C1 segment of cervical spinal cord (tissue), 14 donors: ENCODE measurements at regions not wholly inside any gene's neighbourhood (a gene's known extent, or its start where the extent isn't known, plus 50 kb on each side); places are given as distances from the start of the nearest gene placed in this dataset.

Experiments used
- DNase-seq, 14 donors: peaks; one replicate each; lab custom pipeline; 2025; lab: John Stamatoyannopoulos, UW

DNA sequence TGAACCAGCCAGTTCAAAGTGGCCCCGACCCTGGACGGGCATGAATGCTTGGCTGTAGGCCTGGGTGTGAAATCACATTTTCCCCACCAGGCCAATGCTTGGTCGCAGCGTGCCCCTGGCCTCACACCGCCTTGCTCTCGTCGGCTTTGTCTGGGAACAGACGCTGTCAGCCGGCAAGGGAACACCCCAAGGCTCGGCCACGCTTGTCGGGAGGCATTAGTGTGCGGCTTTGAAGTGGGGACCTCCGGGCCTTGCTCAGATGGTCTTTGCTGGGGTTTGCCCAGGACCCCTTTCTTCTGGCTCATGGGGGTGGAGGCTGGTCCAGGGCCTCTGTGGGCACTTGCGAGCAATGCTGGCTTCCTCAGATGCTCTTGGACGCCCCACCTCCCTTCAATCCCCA, 79.1 kb downstream of the INHBB start:
- no peak for DNase-seq

DNA sequence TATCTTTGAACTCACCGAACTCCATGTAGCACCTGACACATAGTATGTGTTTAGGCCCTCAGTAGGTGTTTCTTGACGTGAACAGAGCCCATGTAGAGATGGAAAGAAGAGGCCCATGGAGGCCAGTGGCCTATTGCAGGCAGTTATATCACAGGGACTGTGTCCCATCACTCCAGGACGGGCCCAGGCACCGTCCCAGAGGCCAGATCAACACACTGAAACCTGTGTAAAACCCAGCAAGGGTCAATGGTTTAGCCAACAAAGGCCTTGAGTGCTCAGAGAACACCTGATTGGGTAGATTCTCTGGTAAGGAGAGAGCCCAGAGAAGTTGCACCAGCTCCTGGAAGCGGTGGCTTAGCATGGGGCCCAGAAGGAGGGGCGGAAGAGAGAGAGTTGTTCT, 82.8 kb downstream of the INHBB start:
- no peak for DNase-seq

DNA sequence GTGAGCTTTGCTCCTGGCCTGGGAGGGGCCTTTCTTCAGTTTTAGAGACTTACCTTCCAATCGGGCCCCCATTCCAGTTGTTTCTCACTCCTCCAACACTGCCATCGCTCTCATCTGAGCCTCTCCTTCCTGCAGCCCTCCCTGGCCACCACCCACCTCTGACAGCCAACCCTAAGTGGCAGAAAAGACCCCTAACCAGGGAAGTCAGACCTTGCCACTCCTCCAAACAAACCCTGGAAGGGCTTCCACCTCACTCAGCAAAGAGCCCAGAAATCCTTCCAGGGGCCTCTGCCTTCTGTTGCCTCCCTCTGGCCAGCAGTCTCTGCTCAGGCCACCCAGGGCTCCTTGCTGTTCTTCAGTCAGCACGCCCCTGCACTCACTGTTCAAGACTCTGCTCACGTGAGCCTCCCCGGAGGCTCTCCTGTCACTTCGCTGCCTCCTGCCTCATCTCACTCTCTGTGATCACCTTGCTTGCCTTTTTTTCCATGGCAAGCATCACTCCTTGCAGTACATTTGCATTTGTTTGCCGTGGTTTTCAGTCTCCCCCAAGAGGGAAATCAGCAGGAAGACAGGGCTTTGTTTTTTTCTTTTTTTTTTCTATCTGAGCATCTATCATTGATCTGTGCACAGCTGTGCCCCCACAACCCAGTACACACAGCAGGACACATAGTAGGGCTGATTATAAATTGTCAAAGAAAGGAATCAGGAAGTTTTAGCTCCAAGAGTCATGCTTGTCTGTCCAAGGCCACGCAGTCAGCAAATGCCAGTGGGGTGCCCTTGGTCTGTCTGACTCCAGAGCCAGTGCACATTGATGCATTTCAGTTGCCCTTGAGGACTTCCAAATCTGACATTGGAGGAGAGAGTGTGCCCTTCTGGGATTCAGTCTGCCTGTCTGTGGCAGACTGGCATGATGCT, 83.9 kb downstream of the INHBB start:
- no peak for DNase-seq

DNA sequence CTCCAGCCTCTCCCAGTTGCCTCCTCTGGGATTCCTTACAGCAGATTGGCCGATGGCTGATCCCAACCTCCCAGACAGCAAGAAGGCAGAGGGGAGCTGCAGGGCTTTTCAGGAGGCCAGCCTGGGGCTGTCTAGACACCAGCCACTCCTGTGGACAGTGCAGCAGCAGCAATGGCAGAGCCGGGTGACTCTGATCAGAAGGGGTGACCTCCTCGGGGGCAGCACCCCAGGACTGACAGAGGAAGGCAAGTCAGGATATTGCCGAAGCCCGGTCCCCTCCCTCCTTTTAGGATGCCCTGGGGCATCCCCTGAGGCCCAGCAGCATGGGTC, 84.5 kb downstream of the INHBB start:
- DNase-seq = no peak

DNA sequence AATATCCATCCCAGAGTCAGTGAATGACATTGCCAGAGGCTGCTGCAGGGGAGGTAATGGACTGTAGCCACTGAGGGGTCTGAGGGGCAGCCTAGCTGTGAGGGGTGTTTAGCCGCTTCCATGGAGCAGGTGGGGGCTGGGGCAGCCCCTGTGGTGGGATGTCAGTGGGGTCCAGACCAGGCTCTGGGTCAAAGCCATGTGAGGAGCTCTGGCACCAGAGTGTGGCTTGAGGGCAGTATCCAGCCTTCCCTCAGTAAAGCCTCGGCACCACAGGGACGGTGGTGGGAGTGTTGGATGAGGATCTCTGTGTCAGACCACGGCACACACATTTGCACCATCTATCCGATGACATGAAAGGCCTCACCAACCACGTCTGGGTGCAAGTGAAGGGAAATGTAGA, 85.0 kb downstream of the INHBB start:
- DNase-seq = no peak

DNA sequence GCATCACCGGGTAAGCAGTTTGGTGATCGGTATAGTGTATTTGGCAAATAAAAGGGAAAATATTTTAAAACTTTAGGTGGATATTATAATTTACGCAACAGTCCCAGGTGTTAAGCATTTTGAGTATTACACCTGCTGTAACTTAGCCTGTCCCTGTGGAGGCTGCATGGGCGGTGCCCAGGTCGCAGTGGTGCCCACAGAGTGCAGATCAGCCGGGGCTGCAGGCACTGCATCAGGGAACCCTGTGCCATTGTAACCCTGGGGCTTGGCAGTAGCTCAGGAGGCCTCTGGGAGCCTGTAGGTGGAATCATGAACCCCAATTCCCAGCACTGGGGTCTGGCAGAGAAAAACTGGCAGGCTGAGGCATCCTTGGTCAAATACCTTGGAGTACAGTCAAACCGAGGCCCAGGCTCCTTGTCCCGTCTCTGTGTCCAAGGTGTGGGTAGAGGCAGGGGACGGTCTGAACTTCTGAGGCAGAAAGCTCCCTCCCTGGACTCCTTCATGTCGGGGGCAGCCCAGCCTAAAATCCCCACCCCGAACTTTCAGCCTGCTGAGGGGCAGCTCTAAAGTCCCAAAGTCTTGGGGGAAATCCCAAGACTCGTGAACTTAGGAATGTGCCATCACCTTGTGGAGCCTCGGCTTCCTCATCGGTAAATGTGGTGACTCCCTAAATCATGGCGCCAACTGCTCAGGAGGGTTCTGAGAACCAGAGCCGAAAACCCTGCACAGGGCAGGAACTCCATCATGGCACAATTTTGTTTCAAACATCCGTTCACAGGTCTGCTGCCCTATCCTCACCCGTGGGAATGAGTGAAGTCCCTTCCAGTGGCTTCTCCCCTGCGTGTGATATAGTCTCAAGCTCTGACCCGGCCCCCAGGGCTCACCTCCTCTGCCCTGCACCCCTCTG, 85.7 kb downstream of the INHBB start:
- no peak for DNase-seq

DNA sequence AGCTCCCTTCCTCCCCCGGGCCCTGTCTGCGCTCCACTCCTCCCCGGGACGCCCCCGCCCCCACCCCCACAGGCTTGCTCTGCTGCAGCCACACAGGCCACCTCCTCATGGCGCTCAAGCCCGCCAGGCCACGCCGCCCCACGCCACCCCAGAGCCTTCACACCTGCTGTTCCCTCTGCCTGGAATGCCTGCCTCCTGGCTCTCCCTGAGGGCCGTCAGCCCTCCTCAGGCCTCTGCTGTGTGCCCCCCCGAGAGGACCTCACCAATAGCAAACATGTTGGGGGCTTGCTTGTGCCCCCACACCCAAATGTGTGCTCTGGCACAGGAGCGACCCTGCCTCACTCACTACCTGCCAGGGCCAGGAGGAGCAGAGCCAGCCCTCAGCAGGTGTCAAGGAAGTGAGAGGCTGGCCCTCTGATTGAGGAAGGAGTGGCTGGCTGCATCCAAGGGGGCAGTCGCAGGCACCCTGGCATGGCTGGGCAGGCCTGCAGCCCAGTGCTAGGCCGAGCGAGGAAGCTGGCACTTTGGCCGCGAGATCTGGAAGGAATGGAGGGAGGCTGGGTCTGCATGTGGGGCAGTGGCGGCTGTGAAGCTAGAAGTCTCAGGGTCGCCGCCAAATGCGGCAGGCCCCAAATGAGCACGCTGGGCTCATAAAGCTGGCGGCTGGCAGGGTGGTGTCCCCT, 86.5 kb downstream of the INHBB start:
- no peak for DNase-seq

DNA sequence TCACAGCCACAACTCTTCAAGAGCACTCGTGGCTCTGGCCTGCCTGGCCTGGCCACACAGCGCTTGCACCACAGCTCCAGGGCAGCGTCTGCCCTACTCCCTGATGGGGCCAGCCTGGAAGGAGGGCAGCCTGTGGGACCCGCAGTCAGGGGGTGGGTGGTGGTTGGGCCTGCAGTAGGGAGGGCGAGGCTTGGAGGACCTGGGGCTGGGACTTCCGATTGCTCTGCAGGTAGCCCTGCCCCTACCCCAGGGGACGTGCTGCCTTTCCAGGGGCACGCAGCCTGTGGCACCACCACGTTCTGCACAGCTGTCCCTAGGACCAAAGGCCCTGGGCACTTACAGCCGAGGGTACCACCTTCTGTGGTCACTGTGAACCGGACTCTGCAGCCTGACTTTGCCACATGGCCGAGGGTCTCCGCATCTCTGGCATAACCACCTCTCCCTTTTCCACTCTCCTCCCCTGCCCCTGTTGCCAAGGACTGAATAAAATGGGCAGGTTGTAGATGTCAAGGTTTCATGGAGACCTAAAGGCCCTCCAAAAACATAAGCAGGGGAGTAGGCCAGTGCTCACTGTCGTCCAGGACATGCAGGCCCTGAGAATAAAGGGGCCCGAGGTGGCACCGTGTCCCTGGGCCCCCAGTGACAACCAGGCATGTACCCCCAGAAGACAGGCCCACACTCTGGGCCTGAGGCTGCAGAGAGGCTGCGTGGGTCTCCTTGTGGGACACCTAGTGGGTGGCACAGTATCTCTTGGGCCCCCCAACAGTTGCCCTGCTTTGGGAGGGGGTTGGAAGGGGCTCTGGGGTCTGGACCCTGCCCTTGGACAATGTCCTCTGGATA, 87.3 kb downstream of the INHBB start:
- DNase-seq = no peak

DNA sequence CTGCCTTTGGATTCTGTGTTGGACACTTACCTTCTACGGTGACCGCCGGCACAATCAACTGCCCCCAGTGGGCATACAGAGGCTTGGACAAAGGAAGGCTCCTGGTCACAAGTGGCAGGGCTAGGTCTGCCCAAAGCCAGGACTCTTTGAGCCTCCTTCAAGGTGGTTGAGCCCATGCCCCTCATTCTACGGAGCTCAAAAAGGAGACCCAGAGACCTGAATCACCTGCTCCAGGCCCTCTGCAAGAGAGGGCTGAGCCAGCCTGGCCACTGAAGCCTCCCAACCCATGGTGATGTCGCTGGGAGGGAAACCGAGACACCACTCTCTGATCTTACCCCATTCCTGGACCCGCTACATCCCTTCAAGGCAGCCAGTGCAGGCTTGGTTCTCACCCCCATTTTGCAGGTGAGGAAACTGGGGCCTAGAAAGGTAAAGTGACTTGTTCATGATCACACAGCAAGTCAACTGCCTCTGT, 87.9 kb downstream of the INHBB start:
- no peak for DNase-seq

DNA sequence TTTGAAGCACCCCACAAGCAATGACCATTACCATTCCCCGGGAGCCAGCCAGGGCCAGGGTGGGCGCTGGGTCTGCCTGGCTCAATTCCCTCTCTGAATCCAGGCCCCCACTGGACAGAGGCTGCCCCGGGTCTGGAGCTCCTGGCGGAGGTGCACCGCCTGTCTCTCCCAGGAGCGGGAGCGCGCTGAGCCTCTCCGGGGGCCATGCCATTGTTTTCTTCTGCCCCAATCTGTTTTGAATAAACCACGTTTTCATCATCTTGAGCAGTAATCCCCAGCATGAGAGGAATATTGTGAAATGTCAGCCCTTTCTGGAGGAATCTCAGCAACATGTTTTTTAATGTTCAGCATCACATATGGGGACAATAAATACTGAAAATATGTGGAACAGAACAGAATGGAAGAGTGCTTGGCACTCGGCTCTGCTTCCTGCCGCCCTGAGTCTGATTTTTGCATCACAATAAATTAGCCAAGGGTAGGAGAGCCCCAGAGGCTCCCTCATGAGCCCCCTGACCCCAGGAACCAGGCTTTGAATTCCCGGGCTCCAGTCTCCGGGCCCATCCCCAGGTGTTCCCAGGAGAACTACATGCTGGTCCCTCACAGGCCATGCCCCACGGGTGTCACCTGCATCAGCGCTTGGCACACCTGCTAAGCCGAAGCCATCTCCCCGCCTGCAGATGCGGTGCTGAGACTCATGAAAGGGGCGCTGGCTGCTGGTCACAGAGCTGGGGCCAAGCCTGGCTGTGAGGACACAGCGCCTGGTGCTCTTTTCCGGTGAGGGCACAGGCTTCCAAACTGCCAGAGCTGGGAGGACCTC, 88.8 kb downstream of the INHBB start:
- DNase-seq = no peak

DNA sequence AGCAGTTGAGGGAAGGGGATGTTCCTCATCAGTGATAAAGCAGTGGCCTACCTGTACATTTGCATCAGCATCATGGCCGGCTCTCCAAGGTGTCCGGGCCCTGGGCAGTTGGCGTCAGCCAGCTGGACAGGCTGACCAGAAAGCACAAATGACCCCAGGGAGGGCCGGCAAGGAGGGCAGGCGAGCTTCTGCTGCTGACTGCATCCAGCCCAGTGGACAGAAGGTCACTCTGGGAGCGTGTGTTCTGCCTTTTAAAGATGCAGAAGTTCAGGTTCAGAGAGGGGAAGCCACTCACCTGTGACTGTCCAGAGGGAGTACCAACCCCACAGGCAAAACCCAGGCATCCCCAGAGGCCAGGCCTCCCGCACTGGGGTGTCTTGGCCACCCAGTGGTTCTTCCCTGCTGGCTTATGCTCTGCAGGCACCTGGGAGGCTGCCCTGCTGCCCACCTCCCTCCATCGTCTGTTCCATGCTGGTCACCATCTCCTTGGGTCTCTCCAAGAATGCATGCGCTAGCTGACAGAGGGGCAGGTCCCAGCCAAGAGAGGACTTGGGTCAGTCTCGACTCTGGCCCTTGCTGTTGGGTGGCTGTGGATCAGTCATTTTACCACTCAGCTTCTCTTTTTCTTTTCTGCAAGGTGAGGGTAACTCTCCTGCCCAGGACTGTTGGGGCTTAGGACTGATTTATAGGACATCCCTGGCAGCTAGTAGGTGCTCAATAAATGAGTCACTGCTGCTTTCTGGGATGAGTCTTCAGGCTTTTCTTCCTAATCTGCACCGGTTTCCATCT, 89.9 kb downstream of the INHBB start:
- no peak for DNase-seq

DNA sequence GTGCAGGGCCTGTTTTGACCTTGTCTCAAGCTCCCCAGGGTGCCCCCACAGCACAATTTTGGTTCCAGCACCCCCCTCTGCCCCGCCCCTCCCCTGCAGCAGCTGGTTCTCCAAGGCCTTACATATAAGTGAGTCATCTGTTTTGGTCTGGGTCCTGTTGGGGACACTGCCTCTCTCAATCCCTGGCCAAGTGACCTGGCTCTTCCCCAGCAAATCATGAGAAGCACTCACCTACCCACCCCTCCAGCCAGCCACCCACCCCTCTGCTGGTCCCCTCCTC, 90.5 kb downstream of the INHBB start:
- DNase-seq = no peak

DNA sequence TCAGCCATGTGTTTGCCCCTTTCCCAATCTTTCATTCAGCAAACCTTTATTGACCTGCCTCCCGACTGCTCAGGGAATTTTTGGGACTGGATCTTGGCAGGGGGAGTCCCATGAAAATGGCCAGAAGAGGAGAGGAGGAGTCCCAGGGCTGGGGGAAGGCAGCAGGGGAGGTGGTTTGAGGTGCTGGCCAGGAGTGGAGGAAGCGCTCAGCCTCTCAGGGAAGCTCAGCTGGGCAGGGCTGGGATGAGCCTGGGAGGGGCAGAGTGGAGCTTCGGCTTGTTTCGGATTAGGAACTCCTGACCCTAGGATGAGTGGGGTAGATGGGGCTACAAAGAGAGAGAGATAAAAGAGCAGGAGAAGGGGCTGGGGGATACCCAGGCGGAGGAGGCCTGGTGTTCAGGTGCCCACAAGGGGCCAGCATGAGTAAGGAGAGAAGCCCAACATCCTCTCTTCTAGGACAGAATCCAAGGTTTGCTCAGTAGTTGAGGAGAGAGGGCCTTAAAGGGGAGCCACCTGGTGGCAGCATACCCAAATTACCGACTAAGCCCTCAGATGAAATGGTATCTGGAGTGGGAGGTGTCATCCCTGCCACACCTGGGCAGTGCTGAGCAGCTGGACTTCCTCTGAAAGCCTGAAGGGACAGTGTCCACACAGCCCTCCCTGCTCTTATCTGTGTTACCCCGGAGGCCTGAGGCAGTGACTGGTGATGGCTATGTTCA, 91.1 kb downstream of the INHBB start:
- no peak for DNase-seq

DNA sequence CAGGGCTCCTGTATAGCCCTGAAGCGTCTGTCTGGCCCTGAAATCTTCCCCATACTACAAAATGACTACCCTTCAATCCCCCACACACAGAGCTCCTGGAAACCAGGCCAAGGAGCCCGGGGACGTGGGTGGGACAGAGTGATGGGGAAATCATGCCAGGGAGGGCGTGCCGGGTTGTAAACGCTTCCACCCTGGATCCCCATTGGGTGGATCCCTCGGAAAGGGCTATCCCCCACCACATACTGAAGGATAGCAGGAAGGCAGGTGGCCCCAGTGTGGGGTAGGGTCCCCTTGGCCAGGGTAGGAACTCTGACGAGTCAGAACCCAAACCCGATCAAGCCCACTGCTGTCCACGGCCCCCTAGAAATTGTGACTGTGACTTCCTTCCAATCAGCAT, 91.7 kb downstream of the INHBB start:
- no peak for DNase-seq

DNA sequence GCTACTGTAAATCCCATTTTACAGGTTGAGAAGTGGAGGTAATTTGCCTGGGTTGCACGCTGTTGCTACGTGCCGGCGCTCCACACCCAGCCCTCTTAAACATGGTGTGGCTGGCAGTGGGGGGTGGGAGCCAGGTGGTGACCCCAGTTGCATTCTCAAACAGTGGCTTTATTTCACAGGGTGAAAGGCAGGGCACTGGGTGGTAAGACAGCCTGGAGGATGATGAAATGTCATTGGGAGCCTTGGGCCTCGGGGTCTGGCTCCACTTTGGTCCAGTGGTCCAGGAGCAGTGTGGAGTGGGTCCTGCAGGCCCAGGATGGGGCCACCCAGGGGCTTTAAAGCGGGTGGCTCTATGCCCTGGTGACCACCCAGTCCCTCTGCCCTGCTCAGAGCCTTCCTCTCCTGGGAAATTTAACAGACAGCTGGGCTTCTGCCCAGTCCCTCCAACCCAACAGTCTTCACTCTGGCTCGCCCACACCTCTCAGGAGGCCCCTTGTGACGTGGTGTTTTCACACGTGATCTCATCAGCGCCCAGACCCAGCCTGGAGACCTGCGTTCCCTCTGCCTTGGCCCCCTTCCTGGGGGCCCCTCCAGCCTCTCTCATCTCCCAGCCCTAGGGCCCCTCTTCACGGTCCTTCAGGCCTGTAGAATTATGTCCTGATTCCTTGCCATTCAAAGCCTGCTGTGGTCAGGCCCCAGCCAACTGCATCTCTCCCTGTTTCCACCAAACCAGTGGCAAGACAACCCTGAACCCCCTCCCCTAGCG, 92.5 kb downstream of the INHBB start:
- no peak for DNase-seq

DNA sequence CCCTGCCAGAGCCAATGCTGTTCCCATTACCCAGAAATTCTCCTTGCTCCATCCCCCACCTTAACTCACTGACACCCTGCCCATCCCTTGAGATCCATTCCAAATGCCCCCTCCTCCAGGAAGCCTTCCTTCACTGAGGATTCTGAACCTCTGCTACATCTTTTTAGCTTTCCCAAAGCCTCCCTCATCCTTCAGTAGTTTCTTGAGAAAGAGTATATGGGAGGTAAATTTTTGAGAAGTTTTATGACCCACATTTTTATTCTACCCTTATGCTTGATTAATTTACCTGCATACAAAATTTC, 93.1 kb downstream of the INHBB start:
- DNase-seq = no peak

DNA sequence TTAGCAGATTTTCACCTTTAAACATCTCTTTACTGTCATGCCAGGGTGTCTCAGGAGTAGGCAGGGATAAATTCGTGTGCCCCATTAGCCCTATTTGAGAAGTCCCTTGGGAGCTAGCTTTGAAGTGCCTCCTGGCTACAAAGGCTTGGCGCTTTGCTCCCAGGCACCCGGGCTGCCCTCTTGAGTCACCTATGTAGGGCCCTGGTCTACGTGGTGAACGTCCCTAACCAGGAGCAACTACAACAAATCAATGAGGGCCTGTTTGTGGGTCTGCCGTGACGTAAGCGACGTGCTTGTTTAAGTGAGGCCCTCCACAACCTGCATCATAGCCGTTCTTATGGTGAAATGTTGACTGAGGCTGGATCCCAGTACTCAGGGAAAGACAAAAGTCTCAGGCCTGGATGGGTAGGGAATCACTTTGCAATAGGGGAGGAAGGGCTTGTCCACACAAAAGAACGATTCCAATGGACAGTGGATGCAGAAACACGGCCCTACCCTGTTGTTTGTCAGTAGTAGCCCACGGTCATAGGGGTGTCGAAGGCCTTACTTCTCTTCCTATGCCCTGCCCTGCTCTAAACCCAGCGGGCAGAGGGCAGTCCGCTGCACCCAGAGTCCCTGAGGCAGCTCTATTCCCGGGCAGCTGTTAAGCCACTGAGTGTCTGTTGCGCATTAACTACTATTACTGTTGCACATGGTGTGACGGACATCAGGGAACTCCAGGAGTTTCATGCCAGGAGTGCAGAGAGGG, 93.9 kb downstream of the INHBB start:
- no peak for DNase-seq
